ENCODE measurements at regions not wholly inside any gene's neighbourhood (a gene's known extent, or its start where the extent isn't known, plus 50 kb on each side); places are given as distances from the start of the nearest gene placed in this dataset.

- Histone ChIP-seq H3K27me3 (peaks cover 0 to 5% (median 0%) of the 10 kb centered on the region in 3 donors), H3K4me1 (no peaks in the 10 kb centered on the region), H3K36me3 (no peaks in the 10 kb centered on the region), H3K4me3 (no peak overlapping the region), H3K9me3 (peaks cover 0 to 4% (median 0%) of the 10 kb centered on the region in 4 donors), H3K27ac (no peak overlapping the region)
- DNase-seq, result no peak
- TF ChIP-seq POLR2AphosphoS5 (IDR thresholded peaks at IDR 0.05) (no peak), POLR2A (IDR thresholded peaks at IDR 0.05) (no peak), EP300 (IDR thresholded peaks at IDR 0.05) (no peak), CTCF (IDR thresholded peaks at IDR 0.05) (no peak)
- intact Hi-C loops (cut with DNase I; ENCODE audit: low total_unique reads), result no loop called here
- 77 to 95% (median 87%) methylated on average over 7 of the region's 7 CpGs for WGBS, 5 donors
These were observed 347.8 kb upstream of the TNP1 start for GRCh38 chr2:217207699-217208010.

GRCh38 chr2:217206907-217207698 is 347.2 kb upstream of the TNP1 start:
- H3K27me3 ChIP-seq, result peaks cover 0 to 5% (median 0%) of the 10 kb centered on the region in 3 donors
- 84 to 87% (median 86%) methylated on average over 12 to 14 of the region's 14 CpGs for WGBS, 5 donors
- H3K27ac ChIP-seq, result no peak overlapping the region
- no peak overlapping the region for H3K4me3 ChIP-seq
- intact Hi-C loops (cut with DNase I; ENCODE audit: low total_unique reads), result no loop called here
- no peaks in the 10 kb centered on the region for H3K4me1 ChIP-seq
- no peak for TF ChIP-seq EP300 (IDR thresholded peaks at IDR 0.05)
- TF ChIP-seq CTCF (IDR thresholded peaks at IDR 0.05), result no peak
- no peak for TF ChIP-seq POLR2A (IDR thresholded peaks at IDR 0.05)
- no peak for TF ChIP-seq POLR2AphosphoS5 (IDR thresholded peaks at IDR 0.05)
- no peak for DNase-seq
- peaks cover 0 to 4% (median 0%) of the 10 kb centered on the region in 4 donors for H3K9me3 ChIP-seq
- H3K36me3 ChIP-seq, result no peaks in the 10 kb centered on the region

- Histone ChIP-seq H3K4me1 (no peaks in the 10 kb centered on the region), H3K36me3 (no peaks in the 10 kb centered on the region), H3K27me3 (peaks cover 0 to 5% (median 0%) of the 10 kb centered on the region in 3 donors), H3K4me3 (no peak overlapping the region), H3K9me3 (peaks cover 0 to 4% (median 0%) of the 10 kb centered on the region in 4 donors), H3K27ac (no peak overlapping the region)
- TF ChIP-seq CTCF (IDR thresholded peaks at IDR 0.05), result no peak
- no peak for TF ChIP-seq POLR2A (IDR thresholded peaks at IDR 0.05)
- no peak for TF ChIP-seq POLR2AphosphoS5 (IDR thresholded peaks at IDR 0.05)
- TF ChIP-seq EP300 (IDR thresholded peaks at IDR 0.05), result no peak
- no peak for DNase-seq
- intact Hi-C loops (cut with DNase I; ENCODE audit: low total_unique reads), result no loop called here
- WGBS, 5 donors, result 74 to 87% (median 84%) methylated on average over 3 of the region's 3 CpGs
These were observed 346.3 kb upstream of the TNP1 start for GRCh38 chr2:217206016-217206725.

- peaks cover 0 to 4% (median 0%) of the 10 kb centered on the region in 4 donors for H3K9me3 ChIP-seq
- no peaks in the 10 kb centered on the region for H3K4me1 ChIP-seq
- intact Hi-C loops (cut with DNase I; ENCODE audit: low total_unique reads), result no loop called here
- no peak for DNase-seq
- no peaks in the 10 kb centered on the region for H3K36me3 ChIP-seq
- H3K27me3 ChIP-seq, result peaks cover 0 to 5% (median 0%) of the 10 kb centered on the region in 3 donors
- TF ChIP-seq POLR2AphosphoS5 (IDR thresholded peaks at IDR 0.05) (no peak), CTCF (IDR thresholded peaks at IDR 0.05) (no peak), EP300 (IDR thresholded peaks at IDR 0.05) (no peak), POLR2A (IDR thresholded peaks at IDR 0.05) (no peak)
- 63 to 84% (median 78%) methylated on average over 2 of the region's 2 CpGs for WGBS, 5 donors
- no peak overlapping the region for H3K4me3 ChIP-seq
- no peak overlapping the region for H3K27ac ChIP-seq
These were observed 344.5 kb upstream of the TNP1 start for GRCh38 chr2:217204358-217204757.
